ENCODE measurements at regions not wholly inside any gene's neighbourhood (a gene's known extent, or its start where the extent isn't known, plus 50 kb on each side); places are given as distances from the start of the nearest gene placed in this dataset.

DNA sequence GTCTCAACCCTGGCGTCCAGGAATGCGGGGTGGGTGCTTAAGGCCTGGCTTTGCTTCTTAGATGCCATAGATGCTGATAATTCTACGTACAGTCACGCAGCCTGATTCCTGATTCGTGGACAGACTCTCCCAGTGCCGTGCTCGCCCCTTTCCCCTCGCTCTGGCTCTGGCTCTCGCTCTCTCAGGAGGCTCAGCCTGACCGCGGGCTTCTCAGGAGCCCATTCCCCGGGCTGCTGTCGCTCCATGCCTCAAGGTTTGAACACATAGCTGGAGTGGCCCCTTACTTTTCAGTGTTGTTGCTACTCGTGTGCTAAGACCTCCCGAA lies 59.2 kb upstream of the ZC4H2 start:
- H3K4me3 ChIP-seq (ENCODE audit: insufficient read depth, low read depth, low read length), result peak overlapping the region; percentile 59
- H3K27ac ChIP-seq (ENCODE audit: insufficient read depth, low read depth, low read length, poor library complexity, severe bottlenecking), result peak overlapping the region; percentile 72
- no peaks in the 10 kb centered on the region for H3K36me3 ChIP-seq (ENCODE audit: control insufficient read depth, insufficient read depth, low read length)
- no peaks in the 10 kb centered on the region for H3K4me1 ChIP-seq (ENCODE audit: control insufficient read depth, insufficient read depth, low read length)
- WGBS, 2 experiments, result 0 to 1% methylated on average over 13 of the region's 15 CpGs
- no peaks in the 10 kb centered on the region for H3K27me3 ChIP-seq (ENCODE audit: control insufficient read depth, insufficient read depth, low read length, poor library complexity, severe bottlenecking)
- H3K9me3 ChIP-seq (ENCODE audit: control insufficient read depth, low read length), result no peaks in the 10 kb centered on the region

DNA sequence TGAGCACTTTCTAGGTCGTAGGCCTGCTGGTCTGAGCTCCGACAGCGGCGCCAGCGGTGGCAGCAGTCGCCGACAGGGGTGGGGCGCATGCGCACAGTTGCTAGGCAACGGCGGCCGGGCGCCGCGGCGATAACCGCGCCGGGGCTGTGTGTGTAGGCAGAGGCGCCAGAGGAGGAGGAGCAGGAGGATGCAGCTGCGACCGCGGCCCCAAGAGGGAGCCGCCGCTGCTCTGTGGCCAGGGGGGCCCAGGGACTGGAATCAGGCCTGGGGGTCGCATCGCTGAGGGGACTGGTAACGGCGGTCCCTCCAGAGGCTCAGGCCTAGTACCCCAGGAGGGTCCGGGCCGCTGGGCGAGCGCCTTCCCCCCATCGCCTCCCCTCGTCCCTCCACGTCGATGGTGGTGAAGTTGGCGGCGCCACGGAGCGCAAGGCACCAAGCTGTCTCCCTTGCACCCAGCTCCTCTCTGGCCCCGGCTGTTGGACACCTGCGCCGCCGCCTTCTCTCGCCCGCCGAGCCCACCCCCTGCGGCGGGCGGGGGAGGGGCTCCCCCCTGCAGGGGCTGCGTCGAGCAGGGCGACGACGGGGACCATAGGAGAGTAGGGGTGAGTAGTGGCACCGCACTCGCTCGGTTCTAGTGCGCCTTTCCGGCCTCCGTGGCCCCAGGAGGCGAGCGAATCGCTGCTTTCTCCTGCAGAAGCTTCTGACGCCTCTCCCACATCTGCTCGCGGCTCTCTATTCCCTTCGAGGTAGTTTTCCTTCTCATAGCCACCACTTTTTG lies 58.6 kb upstream of the ZC4H2 start, which contains the start of gene ZC3H12B:
Gene ZC3H12B, plus strand, starts transcription at position 159 of the 778 bp plus-strand sequence.
- peak within 1 kb of the TSS; percentile 59 for H3K4me3 ChIP-seq (ENCODE audit: insufficient read depth, low read depth, low read length)
- WGBS, 2 experiments, result 0% methylated on average over 67 to 69 of the region's 69 CpGs
- H3K9me3 ChIP-seq (ENCODE audit: control insufficient read depth, low read length), result no peaks in the 10 kb centered on the region
- H3K4me1 ChIP-seq (ENCODE audit: control insufficient read depth, insufficient read depth, low read length), result no peaks in the 10 kb centered on the region
- H3K27ac ChIP-seq (ENCODE audit: insufficient read depth, low read depth, low read length, poor library complexity, severe bottlenecking), result peak within 1 kb of the TSS; percentile 72
- H3K27me3 ChIP-seq (ENCODE audit: control insufficient read depth, insufficient read depth, low read length, poor library complexity, severe bottlenecking), result no peaks in the 10 kb centered on the region
- no peaks in the 10 kb centered on the region for H3K36me3 ChIP-seq (ENCODE audit: control insufficient read depth, insufficient read depth, low read length)

GRCh38 chrX:65034292-65034667 lies 58.0 kb upstream of the ZC4H2 start:
- Histone ChIP-seq H3K4me1 (ENCODE audit: control insufficient read depth, insufficient read depth, low read length) (no peaks in the 10 kb centered on the region), H3K4me3 (ENCODE audit: insufficient read depth, low read depth, low read length) (peak overlapping the region; percentile 59), H3K27me3 (ENCODE audit: control insufficient read depth, insufficient read depth, low read length, poor library complexity, severe bottlenecking) (no peaks in the 10 kb centered on the region), H3K27ac (ENCODE audit: insufficient read depth, low read depth, low read length, poor library complexity, severe bottlenecking) (no peak overlapping the region), H3K36me3 (ENCODE audit: control insufficient read depth, insufficient read depth, low read length) (no peaks in the 10 kb centered on the region), H3K9me3 (ENCODE audit: control insufficient read depth, low read length) (no peaks in the 10 kb centered on the region)
- WGBS, 2 experiments, result 23 to 26% methylated on average over 9 to 11 of the region's 11 CpGs
